ENCODE measurements at regions not wholly inside any gene's neighbourhood (a gene's known extent, or its start where the extent isn't known, plus 50 kb on each side); places are given as distances from the start of the nearest gene placed in this dataset.
A peak's percentile ranks its signal among the peaks of the same experiment; 100 is the strongest.

GRCh38 chr12:113610698-113611097 is 139.0 kb upstream of the LHX5 start:
- Histone ChIP-seq H2AFZ (ENCODE audit: low read length) (peak overlapping the region; percentile 3), H3K56ac (ENCODE audit: insufficient read length, low read depth, low read length) (no peak overlapping the region), H2AK5ac (ENCODE audit: insufficient read length, low read length) (no peak overlapping the region), H3K18ac (ENCODE audit: insufficient read length, low read depth, low read length) (peak overlapping the region; percentile 91), H3K4me1 (ENCODE audit: insufficient read depth, low read length) (peaks cover 2% of the 10 kb centered on the region; the same call in 1 of the 2 replicates), H3K4me2 (ENCODE audit: insufficient read depth, insufficient read length, low read length) (peak overlapping the region; percentile 96), H4K8ac (replicated peaks; ENCODE audit: insufficient read length, low read depth, low read length) (no peak overlapping the region), H3K9me3 (ENCODE audit: control insufficient read depth, low read depth, low read length) (no peaks in the 10 kb centered on the region), H2BK15ac (ENCODE audit: low read depth, low read length) (no peak overlapping the region), H2BK20ac (ENCODE audit: low read depth, low read length, poor library complexity, severe bottlenecking) (no peak overlapping the region), H3K4ac (ENCODE audit: low read depth, low read length) (no peak overlapping the region), H4K91ac (ENCODE audit: insufficient read length, low read depth, low read length) (no peak overlapping the region), H3K23me2 (ENCODE audit: insufficient read length, low read depth, low read length, poor library complexity, severe bottlenecking) (peaks cover 7% of the 10 kb centered on the region), H3K14ac (ENCODE audit: insufficient read depth, low read length) (peak overlapping the region; percentile 78), H3K23ac (ENCODE audit: insufficient read length, low read depth, low read length) (no peak overlapping the region), H4K5ac (ENCODE audit: insufficient read length, low read depth, low read length) (no peak overlapping the region), H3K27me3 (ENCODE audit: insufficient read depth, low read length) (no peaks in the 10 kb centered on the region; the same call in 1 of the 2 replicates), H2BK5ac (ENCODE audit: insufficient read length, low read length) (no peak overlapping the region), H3K79me1 (ENCODE audit: insufficient read depth, low read depth, low read length, poor library complexity, severe bottlenecking) (no peaks in the 10 kb centered on the region), H2BK120ac (ENCODE audit: low read depth, low read length, poor library complexity, severe bottlenecking) (no peak overlapping the region), H3K79me2 (ENCODE audit: insufficient read depth, low read length) (no peaks in the 10 kb centered on the region), H2BK12ac (ENCODE audit: insufficient read length, low read depth, low read length) (no peak overlapping the region), H4K20me1 (ENCODE audit: control insufficient read depth, insufficient read depth, insufficient read length) (no peaks in the 10 kb centered on the region), H3K27ac (ENCODE audit: insufficient read length, low read depth, low read length) (no peak overlapping the region), H3K9ac (ENCODE audit: extremely low read depth, insufficient read length, low read length) (peak overlapping the region; percentile 7), H3T11ph (ENCODE audit: low read length) (no peak overlapping the region)
- TF ChIP-seq, protein P1, sequence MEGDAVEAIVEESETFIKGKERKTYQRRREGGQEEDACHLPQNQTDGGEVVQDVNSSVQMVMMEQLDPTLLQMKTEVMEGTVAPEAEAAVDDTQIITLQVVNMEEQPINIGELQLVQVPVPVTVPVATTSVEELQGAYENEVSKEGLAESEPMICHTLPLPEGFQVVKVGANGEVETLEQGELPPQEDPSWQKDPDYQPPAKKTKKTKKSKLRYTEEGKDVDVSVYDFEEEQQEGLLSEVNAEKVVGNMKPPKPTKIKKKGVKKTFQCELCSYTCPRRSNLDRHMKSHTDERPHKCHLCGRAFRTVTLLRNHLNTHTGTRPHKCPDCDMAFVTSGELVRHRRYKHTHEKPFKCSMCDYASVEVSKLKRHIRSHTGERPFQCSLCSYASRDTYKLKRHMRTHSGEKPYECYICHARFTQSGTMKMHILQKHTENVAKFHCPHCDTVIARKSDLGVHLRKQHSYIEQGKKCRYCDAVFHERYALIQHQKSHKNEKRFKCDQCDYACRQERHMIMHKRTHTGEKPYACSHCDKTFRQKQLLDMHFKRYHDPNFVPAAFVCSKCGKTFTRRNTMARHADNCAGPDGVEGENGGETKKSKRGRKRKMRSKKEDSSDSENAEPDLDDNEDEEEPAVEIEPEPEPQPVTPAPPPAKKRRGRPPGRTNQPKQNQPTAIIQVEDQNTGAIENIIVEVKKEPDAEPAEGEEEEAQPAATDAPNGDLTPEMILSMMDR (conservative IDR thresholded peaks at IDR 0.05), result no peak
- peaks cover 31% of the 10 kb centered on the region for H3K27me3 Mint-ChIP-seq (ENCODE audit: low read depth)
- H3K4me3 Mint-ChIP-seq, result peak overlapping the region; percentile 63 to 86
- peak overlapping the region; percentile 91 to 97 (median 94); a peak in 6 of 7 replicates for H3K27ac Mint-ChIP-seq
- peaks cover 4 to 14% (median 8%) of the 10 kb centered on the region in 3 experiments; a peak in 5 of 7 replicates for H3K36me3 Mint-ChIP-seq (ENCODE audit: insufficient read depth in 1 of 3, low read depth in 3 of 3)
- no CpG with 5 or more reads among the region's 13 CpGs for WGBS (ENCODE audit: extremely low coverage, insufficient read length, low lambda C conversion rate)
- peaks cover 3 to 12% of the 10 kb centered on the region in 2 experiments for H3K9me3 Mint-ChIP-seq
- H3K4me1 Mint-ChIP-seq, result peaks cover 54 to 58% of the 10 kb centered on the region in 2 experiments
- no peak for DNase-seq

All from H9 (cell line).